Keratinocyte (primary cell): ENCODE measurements at regions not wholly inside any gene's neighbourhood (a gene's known extent, or its start where the extent isn't known, plus 50 kb on each side); places are given as distances from the start of the nearest gene placed in this dataset.

Source experiments
- DNase-seq: peaks from one replicate; pipeline ENCODE4 v3.0.0-alpha.2; 2011; ENCODE audit warnings: low read depth, missing footprints, low spot score
- FAIRE-seq: peaks from 2 replicates; lab custom pipeline; 2011; peaks lifted over from hg19 to GRCh38; lab: Jason Lieb, UNC
- H2AFZ ChIP-seq: 2 replicates; pipeline ENCODE4 v1.6.0; 2012; ENCODE audit warnings: low read length, control low read depth, inconsistent platforms; ENCODE audit not compliant: control insufficient read depth
- H3K27ac ChIP-seq: 2 replicates; pipeline ENCODE4 v1.5.1; 2011; ENCODE audit warnings: low read length; ENCODE audit not compliant: control insufficient read depth, insufficient read depth
- H3K27me3 ChIP-seq: 3 replicates; pipeline ENCODE4 v1.6.0; 2011; ENCODE audit warnings: low read length; ENCODE audit not compliant: control insufficient read depth, insufficient read depth; ENCODE audit errors: extremely low read depth
- H3K36me3 ChIP-seq, 2 experiments: 2 replicates in 1 of 2; 3 replicates in 1 of 2; pipeline ENCODE4 v1.5.1; 2011; ENCODE audit warnings: low read length in 2 of 2, mild to moderate bottlenecking in 1 of 2; ENCODE audit not compliant: control insufficient read depth in 2 of 2, insufficient read depth in 2 of 2; ENCODE audit errors: extremely low read depth in 1 of 2
- H3K4me1 ChIP-seq: 3 replicates; pipeline ENCODE4 v1.5.1; 2011; ENCODE audit warnings: low read length; ENCODE audit not compliant: control insufficient read depth, insufficient read depth; ENCODE audit errors: extremely low read depth
- H3K4me2 ChIP-seq: 3 replicates; pipeline ENCODE4 v1.6.0; 2011; ENCODE audit warnings: low read depth, low read length; ENCODE audit not compliant: control insufficient read depth, insufficient read depth; ENCODE audit errors: extremely low read depth
- H3K4me3 ChIP-seq, 3 experiments: fragments of 200-600 bp in 1 of 3; sonication (generic) in 1 of 3; 2 replicates in 2 of 3; 3 replicates in 1 of 3; pipeline ENCODE4 v1.5.1; 2011 to 2016; ENCODE audit warnings: low read length in 3 of 3, mild to moderate bottlenecking in 3 of 3, control low read depth in 2 of 3, inconsistent platforms in 1 of 3, low read depth in 1 of 3, mixed read lengths in 1 of 3, mixed run types in 1 of 3, moderate library complexity in 1 of 3; ENCODE audit not compliant: control insufficient read depth in 2 of 3, insufficient read depth in 2 of 3; ENCODE audit errors: extremely low read depth in 1 of 3
- H3K79me2 ChIP-seq: 2 replicates; pipeline ENCODE4 v1.6.0; 2012; ENCODE audit warnings: low read length; ENCODE audit not compliant: control insufficient read depth, insufficient read depth
- H3K9ac ChIP-seq: 3 replicates; pipeline ENCODE4 v1.6.0; 2011; ENCODE audit warnings: low read length; ENCODE audit not compliant: control insufficient read depth, insufficient read depth; ENCODE audit errors: extremely low read depth
- H3K9me1 ChIP-seq: 3 replicates; pipeline ENCODE4 v1.6.0; 2011; ENCODE audit warnings: low read length; ENCODE audit not compliant: control insufficient read depth, insufficient read depth; ENCODE audit errors: extremely low read depth
- H3K9me3 ChIP-seq: 2 replicates; pipeline ENCODE4 v1.5.1; 2012; ENCODE audit warnings: low read depth, low read length; ENCODE audit not compliant: control insufficient read depth
- H4K20me1 ChIP-seq: 3 replicates; pipeline ENCODE4 v1.6.0; 2011; ENCODE audit warnings: low read length; ENCODE audit not compliant: control insufficient read depth, insufficient read depth; ENCODE audit errors: extremely low read depth
- EZH2 ChIP-seq: IDR thresholded peaks from one replicate; pipeline ENCODE4 v1.6.1; 2012; ENCODE audit warnings: inconsistent platforms, mild to moderate bottlenecking, low read length, moderate library complexity
- dilution Hi-C: fragments of 300-500 bp; cut with MboI; formaldehyde crosslinking; loops from one replicate; pipeline ENCODE4 v1.7.0; 2020; ENCODE audit warnings: low sequenced_read_pairs; ENCODE audit not compliant: extremely low pct_ligation_motif_present
- TF ChIP-seq, protein P1 (sequence below), 3 experiments: IDR thresholded peaks in 1 of 3; conservative IDR thresholded peaks in 1 of 3; optimal IDR thresholded peaks in 1 of 3; 2 replicates in 2 of 3; 3 replicates in 1 of 3; pipeline versions ENCODE3 to v1.5.1; 2011; ENCODE audit warnings: low read length in 3 of 3, mild to moderate bottlenecking in 3 of 3, moderate library complexity in 2 of 3, control low read depth in 1 of 3, inconsistent platforms in 1 of 3; ENCODE audit not compliant: insufficient read depth in 2 of 3; ENCODE audit errors: extremely low read depth in 1 of 3

- Histone ChIP-seq H3K27me3 (no peaks in the 10 kb centered on the region), H3K36me3 (no peaks in the 10 kb centered on the region), H3K9me1 (no peaks in the 10 kb centered on the region), H4K20me1 (no peaks in the 10 kb centered on the region), H2AFZ (peak overlapping the region; percentile 89), H3K9me3 (no peaks in the 10 kb centered on the region), H3K4me3 (peak overlapping the region; percentile 50 to 71 (median 63)), H3K27ac (peak overlapping the region; percentile 98), H3K79me2 (no peaks in the 10 kb centered on the region), H3K9ac (peak overlapping the region; percentile 97), H3K4me2 (peak overlapping the region; percentile 96), H3K4me1 (peaks cover 25% of the 10 kb centered on the region)
- no peak for TF ChIP-seq EZH2
- TF ChIP-seq, protein P1, sequence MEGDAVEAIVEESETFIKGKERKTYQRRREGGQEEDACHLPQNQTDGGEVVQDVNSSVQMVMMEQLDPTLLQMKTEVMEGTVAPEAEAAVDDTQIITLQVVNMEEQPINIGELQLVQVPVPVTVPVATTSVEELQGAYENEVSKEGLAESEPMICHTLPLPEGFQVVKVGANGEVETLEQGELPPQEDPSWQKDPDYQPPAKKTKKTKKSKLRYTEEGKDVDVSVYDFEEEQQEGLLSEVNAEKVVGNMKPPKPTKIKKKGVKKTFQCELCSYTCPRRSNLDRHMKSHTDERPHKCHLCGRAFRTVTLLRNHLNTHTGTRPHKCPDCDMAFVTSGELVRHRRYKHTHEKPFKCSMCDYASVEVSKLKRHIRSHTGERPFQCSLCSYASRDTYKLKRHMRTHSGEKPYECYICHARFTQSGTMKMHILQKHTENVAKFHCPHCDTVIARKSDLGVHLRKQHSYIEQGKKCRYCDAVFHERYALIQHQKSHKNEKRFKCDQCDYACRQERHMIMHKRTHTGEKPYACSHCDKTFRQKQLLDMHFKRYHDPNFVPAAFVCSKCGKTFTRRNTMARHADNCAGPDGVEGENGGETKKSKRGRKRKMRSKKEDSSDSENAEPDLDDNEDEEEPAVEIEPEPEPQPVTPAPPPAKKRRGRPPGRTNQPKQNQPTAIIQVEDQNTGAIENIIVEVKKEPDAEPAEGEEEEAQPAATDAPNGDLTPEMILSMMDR (optimal IDR thresholded peaks at IDR 0.05 in 1 of 3, IDR thresholded peaks at IDR 0.05 in 1 of 3, conservative IDR thresholded peaks at IDR 0.05 in 1 of 3; ENCODE audit: extremely low read depth in 1 of 3, insufficient read depth in 2 of 3, low read length in 3 of 3), result peak in 1 of 3 experiments; percentile 3
- FAIRE-seq (no peak), DNase-seq (peak; percentile 71)
- dilution Hi-C loops, result no loop called here
Observed at GRCh38 chr13:44141725-44142539, 231.7 kb upstream of the SERP2 start.

DNA sequence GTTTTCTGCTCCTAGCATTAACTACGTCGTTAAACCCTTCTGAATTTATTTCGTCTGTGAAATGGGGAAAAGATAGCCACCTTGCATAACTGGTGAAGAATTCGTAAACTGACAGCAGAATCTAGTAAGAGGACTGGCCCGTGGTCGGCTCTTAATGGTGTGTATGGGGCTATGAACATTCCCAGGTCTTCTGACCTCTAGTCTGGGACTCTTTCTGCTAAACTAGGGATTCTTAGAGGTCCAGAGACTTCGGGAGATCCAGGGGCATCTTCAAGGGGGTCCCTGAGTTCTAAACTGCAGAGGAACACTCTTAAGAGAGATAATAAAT is 231.1 kb upstream of the SERP2 start:
- no peaks in the 10 kb centered on the region for H3K27me3 ChIP-seq
- peaks cover 25% of the 10 kb centered on the region for H3K4me1 ChIP-seq
- dilution Hi-C loops, result no loop called here
- no peaks in the 10 kb centered on the region for H4K20me1 ChIP-seq
- peak overlapping the region; percentile 96 for H3K4me2 ChIP-seq
- DNase-seq (no peak), FAIRE-seq (peak; percentile 64)
- H3K4me3 ChIP-seq, result peak overlapping the region; percentile 41 to 63 (median 61)
- peak overlapping the region; percentile 81 for H2AFZ ChIP-seq
- no peaks in the 10 kb centered on the region for H3K36me3 ChIP-seq
- H3K27ac ChIP-seq, result peak overlapping the region; percentile 98
- H3K79me2 ChIP-seq, result no peaks in the 10 kb centered on the region
- H3K9me3 ChIP-seq, result no peaks in the 10 kb centered on the region
- peak overlapping the region; percentile 92 for H3K9ac ChIP-seq
- no peak for TF ChIP-seq EZH2
- TF ChIP-seq, protein P1 (optimal IDR thresholded peaks at IDR 0.05 in 1 of 3, IDR thresholded peaks at IDR 0.05 in 1 of 3, conservative IDR thresholded peaks at IDR 0.05 in 1 of 3; ENCODE audit: extremely low read depth in 1 of 3, insufficient read depth in 2 of 3, low read length in 3 of 3), result no peak
- H3K9me1 ChIP-seq, result no peaks in the 10 kb centered on the region
